ENCODE measurements at regions not wholly inside any gene's neighbourhood (a gene's known extent, or its start where the extent isn't known, plus 50 kb on each side); places are given as distances from the start of the nearest gene placed in this dataset.

GRCh38 chr4:12124138-12124537, 695.4 kb upstream of the HS3ST1 start:
- Histone ChIP-seq H2AFZ (no peak overlapping the region), H3K27ac (ENCODE audit: low read depth) (no peak overlapping the region), H4K20me1 (replicated peaks; ENCODE audit: insufficient read depth) (no peaks in the 10 kb centered on the region), H3K4me3 (no peak overlapping the region), H3K36me3 (ENCODE audit: insufficient read depth) (no peaks in the 10 kb centered on the region), H3F3A (replicated peaks; ENCODE audit: low read depth) (no peaks in the 10 kb centered on the region), H3K4me2 (no peak overlapping the region), H3K9me2 (ENCODE audit: insufficient read depth) (peaks cover 11% of the 10 kb centered on the region; the same call in 1 of the 2 replicates), H3K27me3 (ENCODE audit: insufficient read depth) (no peaks in the 10 kb centered on the region), H3K79me2 (replicated peaks; ENCODE audit: insufficient read depth) (no peaks in the 10 kb centered on the region), H3K4me1 (ENCODE audit: insufficient read depth) (no peaks in the 10 kb centered on the region)
- ATAC-seq (no peak), DNase-seq (ENCODE audit: low spot score) (no peak)
- Mint-ChIP-seq H3K27ac (no peak overlapping the region), H3K4me3 (no peak overlapping the region), H3K4me1 (no peaks in the 10 kb centered on the region), H3K36me3 (ENCODE audit: low read depth) (peaks cover 8% of the 10 kb centered on the region; the same call in 2 of the 3 replicates), H3K9me3 (peaks cover 20% of the 10 kb centered on the region), H3K27me3 (ENCODE audit: insufficient read depth, low read depth, poor library complexity) (peaks cover 2% of the 10 kb centered on the region)
- TF ChIP-seq ZNF462 (CRISPR knock-in tag; IDR thresholded peaks at IDR 0.05) (no peak), NANOG (IDR thresholded peaks at IDR 0.05; ENCODE audit: borderline replicate concordance) (no peak), ZNF114 (CRISPR knock-in tag; IDR thresholded peaks at IDR 0.05) (no peak), ETS1 (IDR thresholded peaks at IDR 0.05) (no peak), JUNB (IDR thresholded peaks at IDR 0.05; ENCODE audit: unreplicated experiment) (no peak), EZH2phosphoT487 (IDR thresholded peaks at IDR 0.05; ENCODE audit: unreplicated experiment) (no peak), EZH2 (IDR thresholded peaks at IDR 0.05; ENCODE audit: low read depth, unreplicated experiment) (no peak), CREB1 (CRISPR knock-in tag; IDR thresholded peaks at IDR 0.05; ENCODE audit: low read depth) (no peak), POLR2AphosphoS5 (IDR thresholded peaks at IDR 0.05; ENCODE audit: low read depth) (no peak), ZNF331 (CRISPR knock-in tag; IDR thresholded peaks at IDR 0.05; ENCODE audit: low read depth) (no peak), STAT1 (IDR thresholded peaks at IDR 0.05; ENCODE audit: unreplicated experiment) (no peak)
- TF ChIP-seq, protein P1, sequence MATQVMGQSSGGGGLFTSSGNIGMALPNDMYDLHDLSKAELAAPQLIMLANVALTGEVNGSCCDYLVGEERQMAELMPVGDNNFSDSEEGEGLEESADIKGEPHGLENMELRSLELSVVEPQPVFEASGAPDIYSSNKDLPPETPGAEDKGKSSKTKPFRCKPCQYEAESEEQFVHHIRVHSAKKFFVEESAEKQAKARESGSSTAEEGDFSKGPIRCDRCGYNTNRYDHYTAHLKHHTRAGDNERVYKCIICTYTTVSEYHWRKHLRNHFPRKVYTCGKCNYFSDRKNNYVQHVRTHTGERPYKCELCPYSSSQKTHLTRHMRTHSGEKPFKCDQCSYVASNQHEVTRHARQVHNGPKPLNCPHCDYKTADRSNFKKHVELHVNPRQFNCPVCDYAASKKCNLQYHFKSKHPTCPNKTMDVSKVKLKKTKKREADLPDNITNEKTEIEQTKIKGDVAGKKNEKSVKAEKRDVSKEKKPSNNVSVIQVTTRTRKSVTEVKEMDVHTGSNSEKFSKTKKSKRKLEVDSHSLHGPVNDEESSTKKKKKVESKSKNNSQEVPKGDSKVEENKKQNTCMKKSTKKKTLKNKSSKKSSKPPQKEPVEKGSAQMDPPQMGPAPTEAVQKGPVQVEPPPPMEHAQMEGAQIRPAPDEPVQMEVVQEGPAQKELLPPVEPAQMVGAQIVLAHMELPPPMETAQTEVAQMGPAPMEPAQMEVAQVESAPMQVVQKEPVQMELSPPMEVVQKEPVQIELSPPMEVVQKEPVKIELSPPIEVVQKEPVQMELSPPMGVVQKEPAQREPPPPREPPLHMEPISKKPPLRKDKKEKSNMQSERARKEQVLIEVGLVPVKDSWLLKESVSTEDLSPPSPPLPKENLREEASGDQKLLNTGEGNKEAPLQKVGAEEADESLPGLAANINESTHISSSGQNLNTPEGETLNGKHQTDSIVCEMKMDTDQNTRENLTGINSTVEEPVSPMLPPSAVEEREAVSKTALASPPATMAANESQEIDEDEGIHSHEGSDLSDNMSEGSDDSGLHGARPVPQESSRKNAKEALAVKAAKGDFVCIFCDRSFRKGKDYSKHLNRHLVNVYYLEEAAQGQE (IDR thresholded peaks at IDR 0.05; ENCODE audit: unreplicated experiment) = no peak
- TF ChIP-seq, protein P2, sequence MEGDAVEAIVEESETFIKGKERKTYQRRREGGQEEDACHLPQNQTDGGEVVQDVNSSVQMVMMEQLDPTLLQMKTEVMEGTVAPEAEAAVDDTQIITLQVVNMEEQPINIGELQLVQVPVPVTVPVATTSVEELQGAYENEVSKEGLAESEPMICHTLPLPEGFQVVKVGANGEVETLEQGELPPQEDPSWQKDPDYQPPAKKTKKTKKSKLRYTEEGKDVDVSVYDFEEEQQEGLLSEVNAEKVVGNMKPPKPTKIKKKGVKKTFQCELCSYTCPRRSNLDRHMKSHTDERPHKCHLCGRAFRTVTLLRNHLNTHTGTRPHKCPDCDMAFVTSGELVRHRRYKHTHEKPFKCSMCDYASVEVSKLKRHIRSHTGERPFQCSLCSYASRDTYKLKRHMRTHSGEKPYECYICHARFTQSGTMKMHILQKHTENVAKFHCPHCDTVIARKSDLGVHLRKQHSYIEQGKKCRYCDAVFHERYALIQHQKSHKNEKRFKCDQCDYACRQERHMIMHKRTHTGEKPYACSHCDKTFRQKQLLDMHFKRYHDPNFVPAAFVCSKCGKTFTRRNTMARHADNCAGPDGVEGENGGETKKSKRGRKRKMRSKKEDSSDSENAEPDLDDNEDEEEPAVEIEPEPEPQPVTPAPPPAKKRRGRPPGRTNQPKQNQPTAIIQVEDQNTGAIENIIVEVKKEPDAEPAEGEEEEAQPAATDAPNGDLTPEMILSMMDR (conservative IDR thresholded peaks at IDR 0.05; ENCODE audit: low read depth in 2 of 2) = no peak
